NCI-H2196 (cell line): ENCODE measurements at regions not wholly inside any gene's neighbourhood (a gene's known extent, or its start where the extent isn't known, plus 50 kb on each side); places are given as distances from the start of the nearest gene placed in this dataset.
"Not testable (repeated sequence)": the region's sequence is repeated elsewhere in the genome, so short reads cannot be mapped to it uniquely, and the experiment has no call there.

Source experiments
- DNase-seq: peaks from one replicate; lab custom pipeline; 2025; ENCODE audit not compliant: unreplicated experiment; lab: John Stamatoyannopoulos, UW

- no peak for DNase-seq
These were observed 51.1 kb upstream of the ROPN1 start for GRCh38 chr3:124043023-124043422.

GRCh38 chr3:124044956-124045355 is 53.0 kb upstream of the ROPN1 start:
- DNase-seq, result no peak

- DNase-seq, result no peak
These were observed 57.3 kb upstream of the ROPN1 start for GRCh38 chr3:124048967-124049798.

- DNase-seq, result no peak
These were observed 59.7 kb upstream of the ROPN1 start for GRCh38 chr3:124051636-124052035.

- peak; percentile 70 for DNase-seq
These were observed 61.9 kb upstream of the ROPN1 start for GRCh38 chr3:124053871-124054270.

- DNase-seq, result no peak
These were observed 64.9 kb upstream of the ROPN1 start for GRCh38 chr3:124056846-124057245.

- DNase-seq, result no peak
These were observed 65.5 kb upstream of the ROPN1 start for GRCh38 chr3:124057420-124057819.

- no peak for DNase-seq
These were observed 67.7 kb upstream of the ROPN1 start for GRCh38 chr3:124059580-124059979.

GRCh38 chr3:124063197-124063909 is 71.4 kb upstream of the ROPN1 start:
- peak; percentile 15 for DNase-seq

GRCh38 chr3:124064050-124064449 is 72.1 kb upstream of the ROPN1 start:
- no peak for DNase-seq

- DNase-seq, result not testable (repeated sequence)
These were observed 74.6 kb upstream of the ROPN1 start for GRCh38 chr3:124066543-124066942.

- not testable (repeated sequence) for DNase-seq
These were observed 77.8 kb upstream of the ROPN1 start for GRCh38 chr3:124069706-124070105.

- DNase-seq, result not testable (repeated sequence)
These were observed 83.2 kb upstream of the ROPN1 start for GRCh38 chr3:124075090-124075489.

- no peak for DNase-seq
These were observed 83.8 kb upstream of the ROPN1 start for GRCh38 chr3:124075753-124076152.

GRCh38 chr3:124076235-124076634 is 84.3 kb upstream of the ROPN1 start:
- no peak for DNase-seq

GRCh38 chr3:124078953-124079911 is 87.3 kb upstream of the ROPN1 start:
- peak; percentile 79 for DNase-seq

- no peak for DNase-seq
These were observed 88.0 kb upstream of the ROPN1 start for GRCh38 chr3:124079912-124080276.

- no peak for DNase-seq
These were observed 90.4 kb upstream of the ROPN1 start for GRCh38 chr3:124082343-124082742.

GRCh38 chr3:124084022-124084881 is 92.3 kb upstream of the ROPN1 start:
- DNase-seq, result no peak

GRCh38 chr3:124088801-124089200 is 96.9 kb upstream of the ROPN1 start:
- DNase-seq, result no peak
